K562 (cell line): ENCODE measurements at regions not wholly inside any gene's neighbourhood (a gene's known extent, or its start where the extent isn't known, plus 50 kb on each side); places are given as distances from the start of the nearest gene placed in this dataset.

Experiments used
- ATAC-seq: fragments of 200-7000 bp; cut with Tn5 transposase; 3 replicates; pipeline ENCODE4 v1.9.1; 2020; ENCODE audit warnings: moderate library complexity
- BruUV-seq: library from RNA; stranded (reverse); fragments of 400-500 nt; replicated peaks from 2 replicates; lab custom pipeline; 2021; lab: Mats Ljungman, UMichigan
- CTCF ChIA-PET: fragments of 300-600 bp; formaldehyde crosslinking; extraction: SDS; loops from one replicate; lab custom pipeline; 2021; ENCODE audit warnings: low intra/inter-chr PET ratio; lab: Yijun Ruan, JAX
- POLR2A ChIA-PET: fragments of 300-600, 350-650 bp; sonication (Branson Sonifier 250); formaldehyde crosslinking; extraction: SDS; loops from one replicate; lab custom pipeline; 2021; ENCODE audit warnings: antibody characterized with exemption, inconsistent platforms; lab: Yijun Ruan, JAX
- DNase-seq, 4 experiments: peaks; one replicate each; pipeline versions ENCODE4 v3.0.0 to v3.0.0-alpha.2; 2011 to 2018; ENCODE audit warnings: low spot score in 3 of 4, mixed read lengths in 3 of 4; ENCODE audit errors: extremely low read depth in 1 of 4
- FAIRE-seq: peaks from 2 replicates; lab custom pipeline; 2011; peaks lifted over from hg19 to GRCh38; lab: Jason Lieb, UNC
- H2AFZ ChIP-seq: 2 replicates; pipeline ENCODE4 v1.6.0; 2011; ENCODE audit warnings: low read depth, low read length, control low read depth, inconsistent platforms
- H3K27ac ChIP-seq: fragments of 200-600 bp; 3 replicates; pipeline ENCODE4 v1.8.0; 2011; ENCODE audit warnings: low read depth, mild to moderate bottlenecking, control low read depth, inconsistent platforms, low read length, moderate library complexity, mixed read lengths; ENCODE audit errors: extremely low read depth
- H3K27me3 ChIP-seq, 2 experiments: fragments of 300-600 bp in 1 of 2; 2 replicates in 1 of 2; 3 replicates in 1 of 2; pipeline versions ENCODE4 v1.6.0 to v1.8.0; 2011; ENCODE audit warnings: inconsistent platforms in 2 of 2, low read length in 2 of 2, mild to moderate bottlenecking in 1 of 2, mixed read lengths in 1 of 2, moderate library complexity in 1 of 2; ENCODE audit not compliant: control insufficient read depth in 2 of 2, insufficient read depth in 2 of 2
- H3K36me3 ChIP-seq: fragments of 300-600 bp; 3 replicates; pipeline ENCODE4 v1.8.0; 2011; ENCODE audit warnings: mild to moderate bottlenecking, low read length, inconsistent platforms; ENCODE audit not compliant: control insufficient read depth, insufficient read depth
- H3K4me1 ChIP-seq, 2 experiments: fragments of 200-600 bp in 1 of 2; replicated peaks in 1 of 2; 2 replicates in 1 of 2; 3 replicates in 1 of 2; pipeline versions ENCODE4 v1.5.1 to v1.8.0; 2011; ENCODE audit warnings: inconsistent platforms in 2 of 2, low read length in 2 of 2, mild to moderate bottlenecking in 1 of 2, mixed read lengths in 1 of 2, moderate library complexity in 1 of 2; ENCODE audit not compliant: control insufficient read depth in 2 of 2, insufficient read depth in 2 of 2
- H3K4me2 ChIP-seq: 2 replicates; pipeline ENCODE4 v1.6.1; 2011; ENCODE audit warnings: low read length, control low read depth, inconsistent platforms, mixed read lengths; ENCODE audit not compliant: insufficient read depth
- H3K4me3 ChIP-seq: fragments of 200-600 bp; sonication (generic), shearing (Covaris generic); 2 replicates; pipeline ENCODE4 v1.5.1; 2016; ENCODE audit warnings: control low read depth, inconsistent platforms
- H3K79me2 ChIP-seq: fragments of 200-600 bp; 3 replicates; pipeline ENCODE4 v1.8.0; 2011; ENCODE audit warnings: low read length, inconsistent platforms; ENCODE audit not compliant: control insufficient read depth, insufficient read depth
- H3K9ac ChIP-seq, 2 experiments: 2 replicates each; pipeline versions ENCODE4 v1.6.0 to v1.6.1; 2011; ENCODE audit warnings: low read depth in 2 of 2, low read length in 2 of 2, control low read depth in 1 of 2, inconsistent platforms in 1 of 2, mild to moderate bottlenecking in 1 of 2, mixed read lengths in 1 of 2; ENCODE audit not compliant: insufficient read depth in 1 of 2
- H3K9me1 ChIP-seq: one replicate; pipeline ENCODE4 v1.6.0; 2011; ENCODE audit warnings: inconsistent platforms, mild to moderate bottlenecking, low read length, moderate library complexity; ENCODE audit not compliant: control insufficient read depth, insufficient read depth
- H3K9me3 ChIP-seq: replicated peaks from 2 replicates; pipeline ENCODE4 v1.5.1; 2011; ENCODE audit warnings: low read depth, low read length, inconsistent platforms; ENCODE audit not compliant: control insufficient read depth, insufficient read depth
- H4K20me1 ChIP-seq: replicated peaks from 2 replicates; pipeline ENCODE4 v1.6.1; 2011; ENCODE audit warnings: low read length, inconsistent platforms, mixed read lengths; ENCODE audit not compliant: control insufficient read depth, insufficient read depth
- C11orf30 ChIP-seq: fragments of 450-650 bp; IDR thresholded peaks from 2 replicates; pipeline ENCODE4 v1.6.1; 2016; ENCODE audit warnings: low read depth, mild to moderate bottlenecking
- NR3C1 ChIP-seq: sonication (generic); formaldehyde crosslinking; IDR thresholded peaks from 2 replicates; pipeline ENCODE4 v1.8.1; 2022; ENCODE audit warnings: missing genetic modification reagents
- ZNF316 ChIP-seq: fragments of 450-650 bp; IDR thresholded peaks from 2 replicates; pipeline ENCODE4 v1.6.1; 2016
- ZNF449 ChIP-seq: fragments of 250-450 bp; sonication (Bioruptor Pico); IDR thresholded peaks from 2 replicates; pipeline ENCODE4 v1.8.0; 2022; ENCODE audit warnings: moderate library complexity, mild to moderate bottlenecking, inconsistent platforms
- WGBS: fragments of 100-300 bp; shearing (Covaris generic); methylation state at CpG from one replicate; pipeline ENCODE4 v1.1.6; 2016; ENCODE audit warnings: low coverage, mixed read lengths; ENCODE audit not compliant: insufficient coverage; ENCODE audit errors: missing lambda C conversion rate; 5-methylcytosine and 5-hydroxymethylcytosine counted together
- in situ Hi-C: fragments of 300-500 bp; cut with MboI; formaldehyde crosslinking; loops from 4 replicates; pipeline ENCODE4 v1.15.0; 2018; ENCODE audit warnings: inconsistent platforms, mixed read lengths
- intact Hi-C: fragments of 100-400 bp; cut with micrococcal nuclease; formaldehyde crosslinking; loops from 2 replicates; pipeline ENCODE4 v1.14.2; 2022

GRCh38 chr18:57974585-57975265 lies 69.3 kb upstream of the NEDD4L start (continued):
- no peak for TF ChIP-seq ZNF449 (CRISPR knock-in tag)
- TF ChIP-seq, all 486 proteins: peak for 0

GRCh38 chr18:57973889-57974288 lies 70.1 kb upstream of the NEDD4L start:
- FAIRE-seq: no peak
- intact Hi-C loops: loop anchor here (5.0 kb wide), 2 partner anchors 68 to 148 kb away; partner anchors contain the start of gene NEDD4L
- Histone ChIP-seq H3K27me3 (no peaks in the 10 kb centered on the region), H2AFZ (no peak overlapping the region), H3K79me2 (no peaks in the 10 kb centered on the region), H4K20me1 (no peaks in the 10 kb centered on the region), H3K27ac (no peak overlapping the region), H3K4me3 (no peak overlapping the region), H3K4me1 (no peaks in the 10 kb centered on the region; a peak in 1 of 5 replicates), H3K9me1 (no peaks in the 10 kb centered on the region), H3K9ac (no peak overlapping the region), H3K36me3 (no peaks in the 10 kb centered on the region), H3K4me2 (no peak overlapping the region), H3K9me3 (no peaks in the 10 kb centered on the region)
- ChIA-PET CTCF (no interaction called here), POLR2A (no interaction called here)
- in situ Hi-C loops: no loop called here
- no TSS peak for BruUV-seq
- WGBS: 20% methylated on average over 6 of the region's 7 CpGs
- no peak for DNase-seq
- no peak for TF ChIP-seq NR3C1 (CRISPR knock-in tag)
- peak; percentile 52 for TF ChIP-seq ZNF316
- TF ChIP-seq C11orf30: peak; percentile 25; the same call in 1 of the 2 replicates
- ATAC-seq: no peak
